Muscle layer of colon (tissue), 2 donors: ENCODE measurements at regions not wholly inside any gene's neighbourhood (a gene's known extent, or its start where the extent isn't known, plus 50 kb on each side); places are given as distances from the start of the nearest gene placed in this dataset.
"Not testable (repeated sequence)": the region's sequence is repeated elsewhere in the genome, so short reads cannot be mapped to it uniquely, and the experiment has no call there.

Experiments
- H3K27ac ChIP-seq: one replicate; pipeline ENCODE4 v1.7.0; 2013; ENCODE audit warnings: low read depth, mild to moderate bottlenecking, low read length, moderate library complexity
- H3K27me3 ChIP-seq, 2 donors: one replicate each; pipeline ENCODE4 v1.7.0; 2013; ENCODE audit warnings: low read length in 2 of 2, mild to moderate bottlenecking in 2 of 2; ENCODE audit not compliant: insufficient read depth in 2 of 2, control insufficient read depth in 1 of 2
- H3K36me3 ChIP-seq: one replicate; pipeline ENCODE4 v1.7.0; 2013; ENCODE audit warnings: mild to moderate bottlenecking, low read length; ENCODE audit not compliant: insufficient read depth
- H3K4me1 ChIP-seq: one replicate; pipeline ENCODE4 v1.7.0; 2013; ENCODE audit warnings: mild to moderate bottlenecking, low read length; ENCODE audit not compliant: insufficient read depth
- H3K4me3 ChIP-seq, 2 donors: one replicate each; pipeline ENCODE4 v1.7.0; 2013; ENCODE audit warnings: low read length in 2 of 2, low read depth in 1 of 2, mild to moderate bottlenecking in 1 of 2, moderate library complexity in 1 of 2
- H3K9ac ChIP-seq: one replicate; pipeline ENCODE4 v1.7.0; 2013; ENCODE audit warnings: low read length
- H3K9me3 ChIP-seq: one replicate; pipeline ENCODE4 v1.7.0; 2013; ENCODE audit warnings: mild to moderate bottlenecking, low read length
- donor health status: abdominal sarcoma.
- donor health status: Adenocarcinoma of cecum.

GRCh38 chr14:37792124-37792523 is 196.7 kb downstream of the TTC6 start:
- H3K9ac ChIP-seq, result no peak overlapping the region
- H3K27ac ChIP-seq, result no peak overlapping the region
- H3K27me3 ChIP-seq, result no peaks in the 10 kb centered on the region
- H3K4me1 ChIP-seq, result no peaks in the 10 kb centered on the region
- no peak overlapping the region for H3K4me3 ChIP-seq
- H3K36me3 ChIP-seq, result no peaks in the 10 kb centered on the region
- no peaks in the 10 kb centered on the region for H3K9me3 ChIP-seq

- Histone ChIP-seq H3K4me3 (no peak overlapping the region), H3K4me1 (no peaks in the 10 kb centered on the region), H3K36me3 (no peaks in the 10 kb centered on the region), H3K27me3 (no peaks in the 10 kb centered on the region), H3K27ac (no peak overlapping the region), H3K9me3 (no peaks in the 10 kb centered on the region), H3K9ac (no peak overlapping the region)
These were observed 201.4 kb downstream of the TTC6 start for GRCh38 chr14:37796703-37797416.

- H3K27ac ChIP-seq, result no peak overlapping the region
- no peaks in the 10 kb centered on the region for H3K27me3 ChIP-seq
- H3K4me1 ChIP-seq, result no peaks in the 10 kb centered on the region
- H3K36me3 ChIP-seq, result no peaks in the 10 kb centered on the region
- H3K9me3 ChIP-seq, result no peaks in the 10 kb centered on the region
- no peak overlapping the region for H3K4me3 ChIP-seq
- no peak overlapping the region for H3K9ac ChIP-seq
These were observed 202.2 kb downstream of the TTC6 start for GRCh38 chr14:37797675-37798074.

DNA sequence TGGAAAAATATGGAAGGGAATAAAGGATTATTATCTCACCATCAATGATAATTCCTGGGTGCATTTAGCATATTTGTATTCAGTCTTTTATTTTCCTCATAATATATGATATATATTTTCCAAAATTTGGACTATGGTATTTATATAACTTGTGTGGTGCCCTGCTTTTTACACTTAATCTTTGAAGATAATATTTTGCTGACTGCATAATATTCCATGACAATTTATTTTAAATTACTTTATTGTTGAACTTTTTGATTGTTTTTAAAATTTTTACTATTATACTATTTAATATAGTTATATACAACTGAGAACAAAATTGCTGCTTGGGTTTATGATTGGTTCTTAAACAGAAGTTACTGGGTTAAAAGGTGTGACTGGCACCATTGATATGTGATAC is 212.3 kb downstream of the TTC6 start:
- Histone ChIP-seq H3K9ac (no peak overlapping the region), H3K36me3 (no peaks in the 10 kb centered on the region), H3K27me3 (no peaks in the 10 kb centered on the region), H3K4me3 (no peak overlapping the region), H3K9me3 (no peaks in the 10 kb centered on the region), H3K27ac (no peak overlapping the region), H3K4me1 (no peaks in the 10 kb centered on the region)

DNA sequence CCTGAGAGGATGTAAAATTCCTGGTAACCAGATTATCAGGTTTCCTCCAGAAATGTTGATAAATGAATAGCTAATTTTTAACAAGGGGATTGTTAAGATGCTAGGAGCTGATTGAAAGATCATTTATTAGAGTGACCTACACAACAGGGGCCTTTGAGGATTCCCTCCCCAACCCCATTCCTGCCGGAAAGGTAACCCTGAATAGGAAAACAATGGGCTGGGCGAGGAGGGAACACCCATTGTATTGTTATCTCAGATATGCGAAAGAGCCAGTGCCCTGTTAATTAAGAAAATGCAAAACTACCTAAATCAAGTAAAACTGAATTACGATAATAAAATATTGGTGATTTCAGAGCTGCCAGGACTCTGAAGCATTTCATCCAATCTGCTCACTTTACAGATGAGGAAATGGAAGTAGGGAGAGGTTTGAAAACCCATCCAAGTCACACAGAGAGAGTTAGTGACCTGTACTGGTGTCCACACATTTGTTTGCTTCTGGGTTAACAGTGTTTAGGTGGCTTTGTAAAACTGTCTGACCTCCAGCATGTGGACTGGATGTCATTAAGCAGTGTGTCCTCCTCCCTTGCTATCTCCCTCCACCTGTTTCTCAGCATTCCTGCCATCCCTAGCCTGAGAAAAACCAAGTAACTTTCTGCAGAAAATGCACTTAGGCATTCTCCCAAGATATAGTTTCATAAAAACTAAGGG is 214.8 kb downstream of the TTC6 start:
- Histone ChIP-seq H3K36me3 (no peaks in the 10 kb centered on the region), H3K4me3 (no peak overlapping the region), H3K4me1 (no peaks in the 10 kb centered on the region), H3K9ac (no peak overlapping the region), H3K9me3 (no peaks in the 10 kb centered on the region), H3K27me3 (no peaks in the 10 kb centered on the region), H3K27ac (no peak overlapping the region)

GRCh38 chr14:37813732-37814131 is 218.3 kb downstream of the TTC6 start:
- H3K36me3 ChIP-seq, result no peaks in the 10 kb centered on the region
- H3K4me1 ChIP-seq, result no peaks in the 10 kb centered on the region
- no peaks in the 10 kb centered on the region for H3K27me3 ChIP-seq
- no peak overlapping the region for H3K27ac ChIP-seq
- H3K4me3 ChIP-seq, result no peak overlapping the region
- H3K9me3 ChIP-seq, result no peaks in the 10 kb centered on the region
- no peak overlapping the region for H3K9ac ChIP-seq

DNA sequence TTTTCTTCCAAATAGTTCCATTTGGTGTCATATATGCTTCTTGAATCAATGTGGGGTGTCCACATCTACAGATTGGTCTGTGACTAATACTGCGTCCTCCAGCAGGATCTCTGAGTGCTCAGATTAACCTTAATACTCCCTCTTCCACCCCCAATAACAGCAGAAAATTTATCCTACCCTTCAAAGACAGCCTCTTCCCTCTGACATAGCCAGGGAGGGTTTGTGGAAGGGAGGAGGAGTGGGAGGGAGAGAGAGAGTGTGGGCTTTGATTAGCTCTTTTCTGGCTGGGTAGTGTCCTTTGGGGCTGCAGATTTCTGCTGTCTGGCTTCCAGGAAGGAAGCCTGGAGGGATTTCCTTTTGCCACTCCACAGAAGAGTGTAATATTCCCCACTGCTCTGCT is 220.7 kb downstream of the TTC6 start:
- H3K4me3 ChIP-seq, result no peak overlapping the region
- no peak overlapping the region for H3K27ac ChIP-seq
- no peaks in the 10 kb centered on the region for H3K4me1 ChIP-seq
- no peaks in the 10 kb centered on the region for H3K27me3 ChIP-seq
- H3K36me3 ChIP-seq, result no peaks in the 10 kb centered on the region
- no peaks in the 10 kb centered on the region for H3K9me3 ChIP-seq
- no peak overlapping the region for H3K9ac ChIP-seq

DNA sequence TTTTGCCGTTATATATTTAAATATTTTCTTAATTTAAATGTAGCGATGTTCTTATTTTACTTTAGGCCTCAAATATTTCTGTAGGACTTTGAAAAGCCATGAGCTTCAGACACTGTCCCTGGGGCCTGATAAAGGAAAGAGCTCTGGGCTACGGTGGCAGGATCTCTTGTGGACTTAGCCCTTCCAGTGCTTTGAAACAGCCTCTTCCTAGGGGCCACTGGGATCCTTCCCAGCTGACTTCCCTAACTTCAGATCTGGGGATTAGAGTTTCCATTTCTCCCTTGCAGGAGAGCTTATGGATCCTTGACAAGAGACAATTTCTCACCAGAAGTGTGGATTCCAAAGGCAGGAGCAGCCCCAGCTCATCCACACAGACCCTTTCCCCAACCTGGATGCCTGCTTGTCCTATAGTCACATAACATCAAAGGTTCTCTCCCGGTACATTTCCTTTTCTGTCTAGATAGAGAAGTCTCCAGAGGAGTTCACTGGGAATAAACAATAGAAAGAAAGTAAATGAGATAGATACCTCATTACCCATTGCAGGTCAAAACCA is 221.4 kb downstream of the TTC6 start:
- no peaks in the 10 kb centered on the region for H3K9me3 ChIP-seq
- no peaks in the 10 kb centered on the region for H3K36me3 ChIP-seq
- no peak overlapping the region for H3K4me3 ChIP-seq
- H3K27ac ChIP-seq, result no peak overlapping the region
- H3K9ac ChIP-seq, result no peak overlapping the region
- no peaks in the 10 kb centered on the region for H3K4me1 ChIP-seq
- H3K27me3 ChIP-seq, result no peaks in the 10 kb centered on the region

- Histone ChIP-seq H3K4me3 (no peak overlapping the region), H3K27ac (no peak overlapping the region), H3K27me3 (no peaks in the 10 kb centered on the region)
These were observed 224.0 kb downstream of the TTC6 start for GRCh38 chr14:37819155-37820015.

GRCh38 chr14:37820810-37821209 is 225.4 kb downstream of the TTC6 start:
- not testable (repeated sequence) for H3K9ac ChIP-seq, H3K27me3 ChIP-seq, H3K4me3 ChIP-seq, H3K4me1 ChIP-seq, H3K9me3 ChIP-seq, H3K36me3 ChIP-seq, H3K27ac ChIP-seq

More at GRCh38 chr14:37819155-37820015, 224.0 kb downstream of the TTC6 start:
- Histone ChIP-seq H3K9ac (no peak overlapping the region), H3K9me3 (no peaks in the 10 kb centered on the region), H3K36me3 (no peaks in the 10 kb centered on the region), H3K4me1 (no peaks in the 10 kb centered on the region)

DNA sequence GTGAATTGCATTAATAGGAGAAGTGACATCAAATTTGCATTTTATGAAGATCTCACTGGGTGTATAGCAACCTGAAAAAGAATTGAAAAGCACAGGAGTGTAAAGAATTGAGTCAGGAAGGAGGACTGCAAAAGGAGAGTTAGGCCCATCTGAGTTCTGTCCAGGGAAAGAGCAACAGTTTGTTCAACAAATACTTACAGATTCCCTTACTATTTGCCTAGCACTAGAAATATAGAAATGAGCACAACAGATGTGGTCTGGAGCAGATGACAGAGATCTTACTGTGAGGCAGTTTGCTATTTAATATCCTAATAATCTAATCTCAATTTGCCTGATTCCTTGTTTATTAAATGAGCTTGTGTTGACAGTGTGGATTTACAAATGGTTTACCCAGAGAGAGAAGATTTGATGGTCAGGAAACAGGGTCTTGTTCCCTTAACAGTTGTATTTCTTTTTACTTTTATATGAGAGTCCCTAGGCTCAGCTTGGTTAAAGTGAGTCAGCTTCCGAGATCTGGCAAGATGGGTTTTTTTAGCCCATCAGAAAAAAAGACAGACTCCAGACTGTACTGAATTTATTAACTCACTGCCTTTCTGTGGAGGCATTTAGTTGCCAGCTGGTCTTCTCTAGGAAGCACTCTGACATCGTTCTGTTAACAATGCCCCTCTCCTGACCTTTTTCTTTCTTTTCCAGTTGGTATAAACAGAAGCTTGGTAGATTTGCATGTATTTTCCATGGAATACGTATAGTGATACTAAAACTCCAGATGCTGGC is 229.7 kb downstream of the TTC6 start:
- Histone ChIP-seq H3K9me3 (no peaks in the 10 kb centered on the region), H3K27ac (no peak overlapping the region), H3K4me3 (no peak overlapping the region), H3K9ac (no peak overlapping the region), H3K4me1 (no peaks in the 10 kb centered on the region), H3K36me3 (no peaks in the 10 kb centered on the region), H3K27me3 (no peaks in the 10 kb centered on the region)
